Mucosa of rectum (tissue), 2 donors: ENCODE measurements at regions not wholly inside any gene's neighbourhood (a gene's known extent, or its start where the extent isn't known, plus 50 kb on each side); places are given as distances from the start of the nearest gene placed in this dataset.

Experiments used
- H3K27ac ChIP-seq, 2 donors: one replicate each; pipeline ENCODE4 v1.7.0; 2013; ENCODE audit warnings: inconsistent platforms in 2 of 2, low read depth in 2 of 2, low read length in 2 of 2
- H3K27me3 ChIP-seq, 2 donors: one replicate each; pipeline ENCODE4 v1.7.0; 2013; ENCODE audit warnings: low read length in 2 of 2; ENCODE audit not compliant: control insufficient read depth in 2 of 2, insufficient read depth in 2 of 2
- H3K36me3 ChIP-seq, 2 donors: one replicate each; pipeline ENCODE4 v1.7.0; 2013; ENCODE audit warnings: low read length in 2 of 2; ENCODE audit not compliant: control insufficient read depth in 2 of 2, insufficient read depth in 2 of 2
- H3K4me1 ChIP-seq, 2 donors: one replicate each; pipeline ENCODE4 v1.7.0; 2013; ENCODE audit warnings: low read length in 2 of 2, mild to moderate bottlenecking in 1 of 2; ENCODE audit not compliant: control insufficient read depth in 2 of 2, insufficient read depth in 2 of 2
- H3K4me3 ChIP-seq, 2 donors: one replicate each; pipeline ENCODE4 v1.7.0; 2013; ENCODE audit warnings: low read length in 2 of 2
- H3K9ac ChIP-seq, 2 donors: one replicate each; pipeline ENCODE4 v1.7.0; 2013; ENCODE audit warnings: low read length in 2 of 2, low read depth in 1 of 2, mild to moderate bottlenecking in 1 of 2
- H3K9me3 ChIP-seq, 2 donors: one replicate each; pipeline ENCODE4 v1.7.0; 2013; ENCODE audit warnings: low read length in 2 of 2; ENCODE audit not compliant: control insufficient read depth in 2 of 2
- donor health status: healthy.
- donor health status: Normal muscosa, but diverticular disease.

DNA sequence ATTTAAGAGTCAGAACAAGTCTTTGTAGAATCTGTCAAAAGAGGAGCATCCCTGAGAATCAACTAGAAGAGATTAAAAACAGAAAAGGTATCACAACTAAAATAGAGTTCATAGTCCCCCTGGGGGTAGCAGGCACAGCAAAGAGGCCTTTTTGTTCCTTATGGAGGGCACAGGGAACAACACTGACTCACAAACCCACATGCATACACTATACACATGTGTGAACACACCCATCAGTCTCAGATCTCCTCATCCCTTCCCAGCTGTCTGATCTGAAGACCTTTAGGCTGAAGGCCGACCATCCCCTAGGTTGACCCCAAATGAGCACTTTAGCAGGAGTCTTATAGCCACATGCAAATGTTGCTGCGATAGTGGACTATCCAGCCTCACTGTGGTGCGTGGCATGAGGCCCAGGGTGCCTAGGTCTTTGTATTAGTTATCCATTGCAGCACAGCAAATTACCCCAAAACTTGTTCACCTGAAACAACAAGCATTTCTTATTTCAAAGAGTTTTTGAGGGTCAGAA is 236.7 kb upstream of the EGLN3 start:
- Histone ChIP-seq H3K27me3 (no peaks in the 10 kb centered on the region), H3K9ac (no peak overlapping the region), H3K36me3 (no peaks in the 10 kb centered on the region), H3K9me3 (no peaks in the 10 kb centered on the region), H3K4me1 (no peaks in the 10 kb centered on the region), H3K27ac (no peak overlapping the region), H3K4me3 (no peak overlapping the region)

- no peak overlapping the region for H3K9ac ChIP-seq
- H3K27me3 ChIP-seq, result no peaks in the 10 kb centered on the region
- no peaks in the 10 kb centered on the region for H3K9me3 ChIP-seq
- no peaks in the 10 kb centered on the region for H3K4me1 ChIP-seq
- no peaks in the 10 kb centered on the region for H3K36me3 ChIP-seq
- H3K4me3 ChIP-seq, result no peak overlapping the region
- H3K27ac ChIP-seq, result no peak overlapping the region
These were observed 236.2 kb upstream of the EGLN3 start for GRCh38 chr14:34187061-34187460.

DNA sequence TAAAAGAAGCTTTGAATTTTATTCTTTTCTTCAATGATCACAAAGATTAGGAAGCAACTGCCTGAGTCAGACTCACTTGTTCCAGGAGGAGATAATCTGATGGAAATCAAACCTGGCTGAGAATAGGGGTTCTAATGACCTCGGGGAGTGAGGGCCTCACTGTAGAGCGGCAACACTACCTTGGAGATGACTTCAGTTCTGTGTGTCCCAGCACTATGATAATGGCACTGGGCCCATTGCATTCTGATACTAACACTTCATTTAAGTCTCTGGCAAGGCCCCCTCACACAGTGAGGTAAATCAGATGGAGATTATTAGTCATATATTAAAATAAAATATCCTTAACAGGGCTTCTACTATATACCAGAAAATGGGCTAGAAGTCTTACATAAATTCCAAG is 233.3 kb upstream of the EGLN3 start:
- Histone ChIP-seq H3K36me3 (no peaks in the 10 kb centered on the region), H3K27ac (no peak overlapping the region), H3K4me3 (no peak overlapping the region), H3K9ac (no peak overlapping the region), H3K4me1 (no peaks in the 10 kb centered on the region), H3K9me3 (no peaks in the 10 kb centered on the region), H3K27me3 (no peaks in the 10 kb centered on the region)

DNA sequence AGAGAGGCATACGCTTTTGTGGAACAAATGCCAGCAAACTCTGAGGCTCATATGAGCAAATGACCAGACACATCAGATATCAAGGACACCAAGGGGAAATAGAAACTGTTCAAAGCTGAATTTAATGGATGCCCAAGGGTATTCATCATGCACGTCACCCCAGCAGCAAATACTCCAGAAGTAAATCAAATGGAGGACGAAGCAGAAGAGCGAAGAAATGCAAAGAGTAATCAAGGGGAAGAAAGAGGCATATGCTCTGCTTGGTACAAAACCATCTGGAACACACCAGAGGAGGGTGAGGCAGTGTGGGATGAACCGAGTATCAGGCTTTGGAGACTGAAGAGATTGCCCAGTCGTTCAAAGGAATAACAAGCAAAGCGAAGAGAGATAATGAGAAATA is 232.6 kb upstream of the EGLN3 start:
- no peak overlapping the region for H3K4me3 ChIP-seq
- no peaks in the 10 kb centered on the region for H3K4me1 ChIP-seq
- H3K9me3 ChIP-seq, result no peaks in the 10 kb centered on the region
- no peaks in the 10 kb centered on the region for H3K27me3 ChIP-seq
- H3K27ac ChIP-seq, result no peak overlapping the region
- no peak overlapping the region for H3K9ac ChIP-seq
- H3K36me3 ChIP-seq, result no peaks in the 10 kb centered on the region

GRCh38 chr14:34181338-34181737 is 230.5 kb upstream of the EGLN3 start:
- Histone ChIP-seq H3K4me3 (no peak overlapping the region), H3K9ac (no peak overlapping the region), H3K27me3 (no peaks in the 10 kb centered on the region), H3K27ac (no peak overlapping the region), H3K4me1 (no peaks in the 10 kb centered on the region), H3K9me3 (no peaks in the 10 kb centered on the region), H3K36me3 (no peaks in the 10 kb centered on the region)

DNA sequence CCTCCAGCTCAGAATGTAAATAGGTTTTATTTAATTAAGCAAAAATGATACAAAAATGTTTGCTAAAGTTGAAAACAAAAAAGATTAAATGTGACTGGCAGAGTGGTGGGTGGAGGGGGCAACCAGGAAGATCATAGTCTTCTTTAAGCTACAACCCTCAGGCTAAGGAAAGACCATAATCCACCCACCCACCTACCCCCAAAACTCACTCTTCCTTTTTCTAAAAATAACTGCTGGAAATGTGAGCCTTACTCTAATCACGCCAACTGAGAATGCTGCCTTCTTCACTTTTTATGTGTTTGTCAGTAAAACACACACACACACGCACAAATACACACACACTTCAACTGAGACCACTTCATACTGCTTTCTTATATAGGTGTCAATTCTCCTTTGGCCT is 230.0 kb upstream of the EGLN3 start:
- Histone ChIP-seq H3K36me3 (no peaks in the 10 kb centered on the region), H3K27ac (no peak overlapping the region), H3K9me3 (no peaks in the 10 kb centered on the region), H3K4me1 (no peaks in the 10 kb centered on the region), H3K9ac (no peak overlapping the region), H3K27me3 (no peaks in the 10 kb centered on the region), H3K4me3 (no peak overlapping the region)

DNA sequence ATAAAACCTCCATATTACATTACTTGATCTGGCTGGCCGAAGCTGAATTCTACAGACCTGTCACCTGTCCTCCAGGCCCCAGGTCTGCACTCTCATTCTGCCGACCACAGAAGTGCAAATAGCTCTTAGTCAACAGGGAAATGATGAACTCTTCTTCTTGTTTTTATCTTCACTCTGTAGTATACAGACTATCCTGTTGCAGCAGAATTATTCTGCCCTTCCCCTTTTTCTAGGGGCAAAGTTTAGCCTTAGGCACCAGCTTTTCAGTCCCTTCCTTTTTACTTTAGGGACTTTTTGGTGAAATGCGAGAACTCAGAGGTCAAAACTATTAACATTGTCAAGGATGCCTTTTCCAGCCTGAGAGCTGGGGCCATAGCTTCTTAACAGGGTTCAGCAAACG is 229.6 kb upstream of the EGLN3 start:
- no peaks in the 10 kb centered on the region for H3K9me3 ChIP-seq
- H3K9ac ChIP-seq, result no peak overlapping the region
- H3K4me1 ChIP-seq, result no peaks in the 10 kb centered on the region
- H3K36me3 ChIP-seq, result no peaks in the 10 kb centered on the region
- no peak overlapping the region for H3K27ac ChIP-seq
- no peak overlapping the region for H3K4me3 ChIP-seq
- no peaks in the 10 kb centered on the region for H3K27me3 ChIP-seq

DNA sequence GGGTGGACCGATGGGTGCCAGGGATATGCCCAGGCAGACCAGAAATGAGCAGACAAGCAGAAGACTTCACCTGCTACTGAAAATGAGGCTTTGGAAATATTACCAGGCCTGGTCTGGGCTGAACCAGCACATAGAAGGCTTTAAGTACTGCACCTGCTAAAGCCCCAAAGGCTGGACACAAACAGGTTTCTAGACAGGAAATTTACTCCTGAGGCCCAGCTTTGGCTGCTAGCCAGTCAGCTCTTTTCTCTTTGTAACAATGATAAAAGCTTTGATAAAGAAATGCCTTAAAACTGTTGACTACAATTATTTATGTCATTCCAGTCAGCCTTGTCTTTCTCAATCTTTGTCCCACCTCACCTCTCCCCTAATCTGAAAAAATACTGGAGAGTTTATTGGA is 228.9 kb upstream of the EGLN3 start:
- H3K4me3 ChIP-seq, result no peak overlapping the region
- no peaks in the 10 kb centered on the region for H3K4me1 ChIP-seq
- no peaks in the 10 kb centered on the region for H3K27me3 ChIP-seq
- H3K36me3 ChIP-seq, result no peaks in the 10 kb centered on the region
- H3K9ac ChIP-seq, result no peak overlapping the region
- no peaks in the 10 kb centered on the region for H3K9me3 ChIP-seq
- H3K27ac ChIP-seq, result no peak overlapping the region

GRCh38 chr14:34177466-34177865 is 226.6 kb upstream of the EGLN3 start:
- Histone ChIP-seq H3K9ac (no peak overlapping the region), H3K27me3 (no peaks in the 10 kb centered on the region), H3K27ac (no peak overlapping the region), H3K9me3 (no peaks in the 10 kb centered on the region), H3K4me3 (no peak overlapping the region), H3K4me1 (no peaks in the 10 kb centered on the region), H3K36me3 (no peaks in the 10 kb centered on the region)

- no peaks in the 10 kb centered on the region for H3K9me3 ChIP-seq
These were observed 224.7 kb upstream of the EGLN3 start for GRCh38 chr14:34175574-34175973.

GRCh38 chr14:34174973-34175372 is 224.1 kb upstream of the EGLN3 start:
- no peaks in the 10 kb centered on the region for H3K4me1 ChIP-seq
- no peaks in the 10 kb centered on the region for H3K9me3 ChIP-seq
- H3K27me3 ChIP-seq, result no peaks in the 10 kb centered on the region
- no peak overlapping the region for H3K4me3 ChIP-seq
- no peaks in the 10 kb centered on the region for H3K36me3 ChIP-seq
- no peak overlapping the region for H3K27ac ChIP-seq
- no peak overlapping the region for H3K9ac ChIP-seq

More at GRCh38 chr14:34175574-34175973, 224.7 kb upstream of the EGLN3 start:
- no peak overlapping the region for H3K9ac ChIP-seq
- H3K4me1 ChIP-seq, result no peaks in the 10 kb centered on the region
- no peak overlapping the region for H3K4me3 ChIP-seq
- H3K27me3 ChIP-seq, result no peaks in the 10 kb centered on the region
- H3K36me3 ChIP-seq, result no peaks in the 10 kb centered on the region
- no peak overlapping the region for H3K27ac ChIP-seq
